SK-N-SH treated with all-trans-retinoic acid at 6 μM for 48 hours (cell line): ENCODE measurements at regions not wholly inside any gene's neighbourhood (a gene's known extent, or its start where the extent isn't known, plus 50 kb on each side); places are given as distances from the start of the nearest gene placed in this dataset.

ENCODE experiments used
- ATAC-seq: fragments of 200-7000 bp; cut with Tn5 transposase; 3 replicates; pipeline ENCODE4 v1.9.1; 2020; ENCODE audit warnings: mild to moderate bottlenecking, moderate library complexity
- ARNTL ChIP-seq: fragments of 450-650 bp; formaldehyde crosslinking; IDR thresholded peaks from 2 replicates; pipeline ENCODE4 v1.5.0; 2020; ENCODE audit warnings: low read depth, mild to moderate bottlenecking, moderate library complexity, borderline replicate concordance
- BACH2 ChIP-seq: fragments of 250-450 bp; sonication (Bioruptor Pico); IDR thresholded peaks from 2 replicates; pipeline ENCODE4 v1.9.0; 2021; ENCODE audit warnings: mild to moderate bottlenecking, borderline replicate concordance
- CSDC2 ChIP-seq: fragments of 250-450 bp; sonication (Bioruptor Pico); IDR thresholded peaks from 2 replicates; pipeline ENCODE4 v1.5.0; 2020; ENCODE audit warnings: mild to moderate bottlenecking, moderate library complexity
- CSRNP3 ChIP-seq: fragments of 250-450 bp; sonication (Bioruptor Pico); IDR thresholded peaks from 2 replicates; pipeline ENCODE4 v1.5.1; 2021; ENCODE audit warnings: mild to moderate bottlenecking, moderate library complexity
- GLIS3 ChIP-seq: fragments of 250-450 bp; sonication (Bioruptor Pico); IDR thresholded peaks from 2 replicates; pipeline ENCODE4 v1.5.0; 2020; ENCODE audit warnings: mild to moderate bottlenecking, moderate library complexity
- ISL1 ChIP-seq: fragments of 250-450 bp; sonication (Bioruptor Pico); IDR thresholded peaks from 2 replicates; pipeline ENCODE4 v2.1.2; 2022; ENCODE audit warnings: mild to moderate bottlenecking, moderate library complexity
- PPARA ChIP-seq: fragments of 250-450 bp; sonication (Bioruptor Pico); IDR thresholded peaks from 2 replicates; pipeline ENCODE4 v1.5.0; 2020; ENCODE audit warnings: mild to moderate bottlenecking, borderline replicate concordance
- RARB ChIP-seq: fragments of 250-450 bp; sonication (Bioruptor Pico); IDR thresholded peaks from 2 replicates; pipeline ENCODE4 v1.8.0; 2021; ENCODE audit warnings: mild to moderate bottlenecking, moderate library complexity
- SNAI2 ChIP-seq: fragments of 250-450 bp; sonication (Bioruptor Pico); IDR thresholded peaks from 2 replicates; pipeline ENCODE4 v1.5.0; 2020; ENCODE audit warnings: mild to moderate bottlenecking, moderate library complexity
- TOX ChIP-seq: fragments of 250-450 bp; sonication (Bioruptor Pico); IDR thresholded peaks from 2 replicates; pipeline ENCODE4 v1.8.0; 2021; ENCODE audit warnings: mild to moderate bottlenecking, moderate library complexity, borderline replicate concordance
- ZC3H10 ChIP-seq: fragments of 250-450 bp; sonication (Bioruptor Pico); IDR thresholded peaks from 2 replicates; pipeline ENCODE4 v1.5.1; 2021; ENCODE audit warnings: mild to moderate bottlenecking, moderate library complexity
- ZFP3 ChIP-seq: fragments of 250-450 bp; sonication (Bioruptor Pico); IDR thresholded peaks from 2 replicates; pipeline ENCODE4 v1.5.0; 2020; ENCODE audit warnings: mild to moderate bottlenecking, moderate library complexity
- ZNF565 ChIP-seq: fragments of 450-650 bp; formaldehyde crosslinking; conservative IDR thresholded peaks from 2 replicates; pipeline ENCODE4 v1.5.0; 2020; ENCODE audit warnings: low read depth, mild to moderate bottlenecking, moderate library complexity
- ZNF70 ChIP-seq: fragments of 450-650 bp; formaldehyde crosslinking; IDR thresholded peaks from 2 replicates; pipeline ENCODE4 v1.5.0; 2020; ENCODE audit warnings: mild to moderate bottlenecking, moderate library complexity
- ZNF8 ChIP-seq: fragments of 450-650 bp; formaldehyde crosslinking; IDR thresholded peaks from 2 replicates; pipeline ENCODE4 v1.5.0; 2020; ENCODE audit warnings: mild to moderate bottlenecking, moderate library complexity
- TF ChIP-seq, protein P1 (sequence below): fragments of 250-450 bp; sonication (Bioruptor Pico); IDR thresholded peaks from 2 replicates; pipeline ENCODE4 v1.8.0; 2021; ENCODE audit warnings: low read depth, mild to moderate bottlenecking, moderate library complexity, borderline replicate concordance
- TF ChIP-seq, protein P2 (sequence below): fragments of 250-450 bp; sonication (Bioruptor Pico); IDR thresholded peaks from 2 replicates; pipeline ENCODE4 v1.8.0; 2020; ENCODE audit warnings: mild to moderate bottlenecking, moderate library complexity, borderline replicate concordance
- TF ChIP-seq, protein P3 (sequence below): fragments of 250-450 bp; sonication (Bioruptor Pico); IDR thresholded peaks from 2 replicates; pipeline ENCODE4 v1.5.0; 2020; ENCODE audit warnings: mild to moderate bottlenecking, moderate library complexity

DNA sequence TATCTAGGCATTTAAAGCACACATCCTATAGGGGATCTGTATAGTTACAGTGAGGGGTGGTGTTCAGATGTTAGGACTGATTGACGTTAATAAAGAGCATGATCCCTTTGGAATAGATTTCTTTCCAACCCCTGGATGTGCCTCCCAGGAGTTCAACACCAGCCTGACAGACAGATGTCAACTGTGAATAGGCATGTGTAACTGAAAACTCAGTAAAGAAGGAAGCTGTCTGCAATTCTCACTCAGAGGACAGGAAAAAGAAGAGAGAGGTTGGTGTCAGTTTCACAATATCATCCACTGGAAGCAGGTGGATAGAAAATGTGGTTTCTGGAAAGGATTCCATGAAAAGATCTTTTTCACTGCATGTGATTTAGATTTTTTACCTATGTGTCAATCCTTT lies 396.3 kb downstream of the NSUN3 start:
- no peak for ATAC-seq
- TF ChIP-seq ZFP3 (CRISPR knock-in tag) (no peak), ARNTL (CRISPR knock-in tag) (no peak)
- TF ChIP-seq, all 23 proteins: peak for 0

DNA sequence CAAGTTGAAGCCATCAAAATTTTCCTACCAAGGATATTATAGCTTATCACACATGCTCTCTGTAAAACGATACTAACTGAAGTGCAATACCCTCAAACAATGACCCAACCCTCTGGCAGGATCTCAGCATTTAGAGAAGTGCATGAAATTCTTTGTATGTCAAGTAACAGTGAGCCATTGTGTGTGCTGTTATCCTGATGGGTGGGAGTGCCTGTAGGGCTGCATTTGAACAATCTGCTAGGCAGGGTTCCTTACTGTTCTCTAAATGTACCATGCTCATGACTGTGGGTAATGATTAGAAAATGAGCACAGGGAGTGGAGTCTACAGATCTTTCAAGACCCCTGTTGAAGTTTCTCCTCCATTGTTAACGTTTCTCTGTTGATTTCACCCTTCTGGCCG lies 398.1 kb downstream of the NSUN3 start:
- ATAC-seq: no peak
- no peak for TF ChIP-seq PPARA (CRISPR knock-in tag)
- TF ChIP-seq ISL1: no peak
- TF ChIP-seq SNAI2 (CRISPR knock-in tag): no peak
- no peak for TF ChIP-seq RARB
- TF ChIP-seq CSRNP3 (CRISPR knock-in tag): no peak
- TF ChIP-seq, protein P1, sequence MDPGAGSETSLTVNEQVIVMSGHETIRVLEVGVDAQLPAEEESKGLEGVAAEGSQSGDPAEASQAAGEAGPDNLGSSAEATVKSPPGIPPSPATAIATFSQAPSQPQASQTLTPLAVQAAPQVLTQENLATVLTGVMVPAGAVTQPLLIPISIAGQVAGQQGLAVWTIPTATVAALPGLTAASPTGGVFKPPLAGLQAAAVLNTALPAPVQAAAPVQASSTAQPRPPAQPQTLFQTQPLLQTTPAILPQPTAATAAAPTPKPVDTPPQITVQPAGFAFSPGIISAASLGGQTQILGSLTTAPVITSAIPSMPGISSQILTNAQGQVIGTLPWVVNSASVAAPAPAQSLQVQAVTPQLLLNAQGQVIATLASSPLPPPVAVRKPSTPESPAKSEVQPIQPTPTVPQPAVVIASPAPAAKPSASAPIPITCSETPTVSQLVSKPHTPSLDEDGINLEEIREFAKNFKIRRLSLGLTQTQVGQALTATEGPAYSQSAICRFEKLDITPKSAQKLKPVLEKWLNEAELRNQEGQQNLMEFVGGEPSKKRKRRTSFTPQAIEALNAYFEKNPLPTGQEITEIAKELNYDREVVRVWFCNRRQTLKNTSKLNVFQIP (CRISPR knock-in tag): no peak
- no peak for TF ChIP-seq GLIS3 (CRISPR knock-in tag)
- no peak for TF ChIP-seq CSDC2
- TF ChIP-seq ARNTL (CRISPR knock-in tag): no peak
- TF ChIP-seq TOX (CRISPR knock-in tag): no peak
- TF ChIP-seq, protein P2, sequence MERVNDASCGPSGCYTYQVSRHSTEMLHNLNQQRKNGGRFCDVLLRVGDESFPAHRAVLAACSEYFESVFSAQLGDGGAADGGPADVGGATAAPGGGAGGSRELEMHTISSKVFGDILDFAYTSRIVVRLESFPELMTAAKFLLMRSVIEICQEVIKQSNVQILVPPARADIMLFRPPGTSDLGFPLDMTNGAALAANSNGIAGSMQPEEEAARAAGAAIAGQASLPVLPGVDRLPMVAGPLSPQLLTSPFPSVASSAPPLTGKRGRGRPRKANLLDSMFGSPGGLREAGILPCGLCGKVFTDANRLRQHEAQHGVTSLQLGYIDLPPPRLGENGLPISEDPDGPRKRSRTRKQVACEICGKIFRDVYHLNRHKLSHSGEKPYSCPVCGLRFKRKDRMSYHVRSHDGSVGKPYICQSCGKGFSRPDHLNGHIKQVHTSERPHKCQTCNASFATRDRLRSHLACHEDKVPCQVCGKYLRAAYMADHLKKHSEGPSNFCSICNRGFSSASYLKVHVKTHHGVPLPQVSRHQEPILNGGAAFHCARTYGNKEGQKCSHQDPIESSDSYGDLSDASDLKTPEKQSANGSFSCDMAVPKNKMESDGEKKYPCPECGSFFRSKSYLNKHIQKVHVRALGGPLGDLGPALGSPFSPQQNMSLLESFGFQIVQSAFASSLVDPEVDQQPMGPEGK (CRISPR knock-in tag): no peak
- TF ChIP-seq BACH2 (CRISPR knock-in tag): no peak
- no peak for TF ChIP-seq ZC3H10 (CRISPR knock-in tag)
- no peak for TF ChIP-seq ZNF70 (CRISPR knock-in tag)
- TF ChIP-seq ZNF8 (CRISPR knock-in tag): no peak
- TF ChIP-seq, all 23 proteins: peak for 0

GRCh38 chr3:94462931-94463330 lies 400.1 kb downstream of the NSUN3 start:
- TF ChIP-seq, protein P1 (CRISPR knock-in tag): no peak
- TF ChIP-seq TOX (CRISPR knock-in tag) (no peak), ZNF565 (no peak)
- ATAC-seq: no peak

DNA sequence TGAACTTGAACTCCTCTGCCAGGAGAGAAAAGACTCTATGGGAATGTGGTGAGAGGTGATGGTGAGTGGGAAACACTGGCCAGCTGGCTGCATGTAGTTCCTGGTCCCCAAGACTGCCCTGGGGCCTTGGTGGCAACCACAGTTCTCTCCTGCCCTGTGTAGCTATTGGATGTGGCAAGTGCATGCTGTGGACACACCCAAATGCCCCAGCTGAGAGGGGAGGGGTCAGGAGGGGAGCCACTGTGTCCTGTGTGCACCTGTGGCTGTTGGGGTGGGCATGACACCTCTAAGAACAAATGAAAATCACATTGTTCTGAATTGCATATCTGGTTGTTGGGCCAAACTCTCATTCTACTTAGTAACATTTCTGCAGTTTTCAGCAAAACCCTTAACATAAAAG lies 409.6 kb downstream of the NSUN3 start:
- no peak for ATAC-seq
- TF ChIP-seq ARNTL (CRISPR knock-in tag) (no peak), TOX (CRISPR knock-in tag) (no peak), SNAI2 (CRISPR knock-in tag) (no peak), GLIS3 (CRISPR knock-in tag) (no peak), CSDC2 (no peak)
- TF ChIP-seq, protein P3, sequence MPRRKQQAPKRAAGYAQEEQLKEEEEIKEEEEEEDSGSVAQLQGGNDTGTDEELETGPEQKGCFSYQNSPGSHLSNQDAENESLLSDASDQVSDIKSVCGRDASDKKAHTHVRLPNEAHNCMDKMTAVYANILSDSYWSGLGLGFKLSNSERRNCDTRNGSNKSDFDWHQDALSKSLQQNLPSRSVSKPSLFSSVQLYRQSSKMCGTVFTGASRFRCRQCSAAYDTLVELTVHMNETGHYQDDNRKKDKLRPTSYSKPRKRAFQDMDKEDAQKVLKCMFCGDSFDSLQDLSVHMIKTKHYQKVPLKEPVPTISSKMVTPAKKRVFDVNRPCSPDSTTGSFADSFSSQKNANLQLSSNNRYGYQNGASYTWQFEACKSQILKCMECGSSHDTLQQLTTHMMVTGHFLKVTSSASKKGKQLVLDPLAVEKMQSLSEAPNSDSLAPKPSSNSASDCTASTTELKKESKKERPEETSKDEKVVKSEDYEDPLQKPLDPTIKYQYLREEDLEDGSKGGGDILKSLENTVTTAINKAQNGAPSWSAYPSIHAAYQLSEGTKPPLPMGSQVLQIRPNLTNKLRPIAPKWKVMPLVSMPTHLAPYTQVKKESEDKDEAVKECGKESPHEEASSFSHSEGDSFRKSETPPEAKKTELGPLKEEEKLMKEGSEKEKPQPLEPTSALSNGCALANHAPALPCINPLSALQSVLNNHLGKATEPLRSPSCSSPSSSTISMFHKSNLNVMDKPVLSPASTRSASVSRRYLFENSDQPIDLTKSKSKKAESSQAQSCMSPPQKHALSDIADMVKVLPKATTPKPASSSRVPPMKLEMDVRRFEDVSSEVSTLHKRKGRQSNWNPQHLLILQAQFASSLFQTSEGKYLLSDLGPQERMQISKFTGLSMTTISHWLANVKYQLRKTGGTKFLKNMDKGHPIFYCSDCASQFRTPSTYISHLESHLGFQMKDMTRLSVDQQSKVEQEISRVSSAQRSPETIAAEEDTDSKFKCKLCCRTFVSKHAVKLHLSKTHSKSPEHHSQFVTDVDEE (CRISPR knock-in tag): no peak
- TF ChIP-seq, protein P2 (CRISPR knock-in tag): no peak
- TF ChIP-seq, protein P1 (CRISPR knock-in tag): no peak
- TF ChIP-seq, all 23 proteins: peak for 0
